GM18505 (cell line): ENCODE measurements at regions not wholly inside any gene's neighbourhood (a gene's known extent, or its start where the extent isn't known, plus 50 kb on each side); places are given as distances from the start of the nearest gene placed in this dataset.

ENCODE experiments used
- ATAC-seq: cut with Tn5 transposase; IDR thresholded peaks from one replicate; pipeline ENCODE4 v1.9.1; 2021; ENCODE audit not compliant: unreplicated experiment
- POLR2A ChIP-seq: IDR thresholded peaks from 4 replicates; pipeline ENCODE4 v1.6.1; 2011; ENCODE audit warnings: borderline replicate concordance; ENCODE audit not compliant: insufficient read depth, insufficient read length; ENCODE audit errors: extremely low read depth

DNA sequence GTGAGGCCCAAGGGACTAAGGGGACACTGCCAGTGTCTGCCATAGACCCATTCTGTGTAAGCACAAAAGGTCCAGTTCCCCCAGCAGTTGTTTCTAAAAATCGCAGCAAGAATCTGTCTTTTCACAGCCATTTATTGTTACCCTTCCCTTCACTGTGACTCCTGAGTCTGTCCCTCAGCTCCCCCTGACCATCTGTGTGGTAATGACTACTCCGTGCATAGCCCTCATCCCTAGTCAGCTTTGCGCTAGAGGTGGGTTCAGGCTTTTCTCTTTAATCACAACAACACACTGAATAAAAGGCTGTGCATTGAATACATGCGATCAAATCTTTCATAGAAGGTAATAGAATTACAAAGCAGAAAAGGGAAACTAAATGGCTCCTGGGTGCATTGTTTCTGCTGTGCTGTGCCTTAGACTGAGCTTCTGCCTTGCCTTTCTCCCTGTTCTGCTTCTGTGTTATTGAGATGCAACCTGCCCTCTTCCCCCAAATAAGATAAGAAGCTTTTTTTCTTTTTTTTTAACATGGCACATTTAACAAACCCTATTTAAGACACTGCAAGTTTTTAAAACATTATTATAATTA, 836.0 kb upstream of the CDH2 start:
- ATAC-seq = no peak
- no peak for TF ChIP-seq POLR2A

- no peak for ATAC-seq
- no peak for TF ChIP-seq POLR2A
Observed at GRCh38 chr18:29012364-29012763, 835.4 kb upstream of the CDH2 start.

DNA sequence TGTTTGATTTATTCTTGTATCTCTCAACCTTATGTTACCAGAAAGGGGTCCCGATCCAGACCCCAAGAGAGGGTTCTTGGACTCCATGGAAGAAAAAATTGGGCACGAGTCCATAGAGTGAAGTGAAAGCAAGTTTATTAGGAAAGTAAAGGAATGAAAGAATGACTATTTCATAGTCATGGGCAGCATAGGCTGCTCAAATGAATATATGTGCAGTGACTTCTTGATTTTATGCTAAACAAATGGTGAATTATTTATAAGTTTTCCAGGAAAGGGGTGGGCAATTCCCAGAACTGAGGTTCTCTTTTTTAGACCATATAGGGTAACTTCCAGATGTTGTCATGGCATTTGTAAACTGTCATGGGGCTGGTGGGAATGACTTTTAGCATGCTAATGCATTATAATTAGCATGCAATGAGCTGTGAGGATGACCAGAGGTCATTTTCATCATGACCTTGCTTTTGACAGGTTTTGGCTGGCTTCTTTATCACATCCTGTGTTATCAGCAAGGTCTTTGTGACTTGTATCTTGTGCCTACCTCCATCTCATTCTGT, 832.4 kb upstream of the CDH2 start:
- TF ChIP-seq POLR2A = no peak
- no peak for ATAC-seq

GRCh38 chr18:29008809-29009208, 831.9 kb upstream of the CDH2 start:
- no peak for ATAC-seq
- no peak for TF ChIP-seq POLR2A

- no peak for TF ChIP-seq POLR2A
- ATAC-seq = no peak
Observed at GRCh38 chr18:29007986-29008654, 831.2 kb upstream of the CDH2 start.

DNA sequence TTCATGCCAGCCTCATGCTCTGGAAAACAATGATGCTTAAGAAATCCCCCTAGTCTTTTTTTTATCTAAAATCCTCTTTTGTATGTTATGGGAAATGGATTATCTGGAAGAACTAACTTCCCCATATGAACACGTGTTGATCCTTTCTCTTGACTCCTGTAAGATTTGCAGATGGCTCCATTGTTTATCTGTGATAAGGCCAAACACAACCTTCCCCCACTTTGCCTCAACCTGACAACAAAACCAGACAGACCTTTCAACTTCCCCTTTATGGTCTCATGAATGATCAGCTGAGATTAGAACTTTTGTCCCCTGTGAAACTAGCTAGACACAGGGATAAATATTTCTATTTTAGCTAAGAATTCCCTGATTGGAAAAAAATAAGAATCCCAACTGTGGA, 828.0 kb upstream of the CDH2 start:
- no peak for ATAC-seq
- no peak for TF ChIP-seq POLR2A

GRCh38 chr18:29003194-29003593, 826.3 kb upstream of the CDH2 start:
- no peak for TF ChIP-seq POLR2A
- no peak for ATAC-seq

DNA sequence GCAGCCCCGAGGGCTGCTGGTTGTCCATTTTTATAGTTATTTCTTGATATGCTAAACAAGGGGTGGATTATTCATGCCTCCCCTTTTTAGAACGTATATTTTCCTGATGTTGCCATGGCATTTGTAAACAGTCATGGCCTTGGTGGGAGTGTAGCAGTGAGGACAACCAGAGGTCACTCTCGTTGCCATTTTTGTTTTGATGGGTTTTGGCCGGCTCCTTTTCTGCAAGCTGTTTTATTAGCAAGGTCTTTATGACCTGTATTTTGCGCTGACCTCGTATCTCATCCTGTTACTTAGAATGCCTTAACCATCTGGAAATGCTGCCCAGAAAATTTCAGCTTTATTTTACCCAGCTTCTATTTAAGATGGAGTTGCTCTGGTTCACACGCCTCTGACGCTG, 825.8 kb upstream of the CDH2 start:
- TF ChIP-seq POLR2A = no peak
- ATAC-seq = no peak

GRCh38 chr18:28999726-29000125, 822.8 kb upstream of the CDH2 start:
- no peak for ATAC-seq

DNA sequence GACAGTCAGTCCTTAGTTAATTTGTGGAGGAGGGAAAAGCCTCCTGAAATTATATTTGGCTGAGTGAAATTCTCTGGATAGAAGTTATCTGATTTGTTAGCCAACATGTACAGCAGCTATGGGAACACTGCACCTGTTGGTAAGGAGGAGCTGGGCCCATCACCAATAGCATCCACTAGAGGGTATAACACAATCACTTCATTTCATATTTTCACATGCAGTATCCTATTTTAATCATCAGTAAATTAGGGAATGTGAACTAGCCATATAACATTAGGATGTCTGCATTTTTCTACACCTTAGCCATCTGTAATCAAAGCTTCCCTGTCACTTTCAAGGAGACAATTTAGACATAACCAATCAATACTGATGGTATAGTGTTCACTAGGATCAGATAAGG, 818.4 kb upstream of the CDH2 start:
- no peak for TF ChIP-seq POLR2A
- ATAC-seq = no peak

More at GRCh38 chr18:28999726-29000125, 822.8 kb upstream of the CDH2 start:
- TF ChIP-seq POLR2A = no peak

GRCh38 chr18:28984731-28985130, 807.8 kb upstream of the CDH2 start:
- ATAC-seq = no peak

GRCh38 chr18:28974504-28974903, 797.6 kb upstream of the CDH2 start:
- no peak for TF ChIP-seq POLR2A

More at GRCh38 chr18:28984731-28985130, 807.8 kb upstream of the CDH2 start:
- no peak for TF ChIP-seq POLR2A

GRCh38 chr18:28973324-28973723, 796.4 kb upstream of the CDH2 start:
- no peak for ATAC-seq
- no peak for TF ChIP-seq POLR2A

More at GRCh38 chr18:28974504-28974903, 797.6 kb upstream of the CDH2 start:
- no peak for ATAC-seq

DNA sequence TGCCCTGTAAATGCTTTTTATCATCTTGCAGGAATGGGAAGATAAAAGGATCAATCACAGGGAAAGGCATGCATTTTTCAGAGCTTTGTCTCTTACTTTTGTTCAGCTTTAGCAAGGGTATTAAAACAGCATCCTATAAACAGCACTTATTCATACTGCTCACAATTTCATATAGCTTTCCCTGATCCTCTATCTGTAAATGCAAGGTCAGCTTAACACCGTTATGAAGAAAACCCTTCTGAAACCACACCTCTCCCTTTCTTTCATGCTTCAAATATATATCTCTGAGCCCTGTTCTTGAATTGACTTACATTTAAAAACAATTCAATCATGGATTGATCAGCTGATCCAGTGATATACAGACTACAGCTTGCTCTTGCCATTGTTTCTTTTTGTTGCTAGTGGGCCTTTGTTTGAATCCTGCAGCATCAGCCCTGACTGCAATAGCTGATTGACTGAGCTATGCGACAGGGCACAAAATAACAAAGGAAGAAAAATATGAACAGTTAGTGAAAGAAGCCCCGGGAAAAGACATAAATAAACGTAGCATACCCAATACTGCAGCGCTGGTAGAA, 795.5 kb upstream of the CDH2 start:
- ATAC-seq = no peak
- no peak for TF ChIP-seq POLR2A
